MM.1S (cell line): ENCODE measurements at regions not wholly inside any gene's neighbourhood (a gene's known extent, or its start where the extent isn't known, plus 50 kb on each side); places are given as distances from the start of the nearest gene placed in this dataset.
A peak's percentile ranks its signal among the peaks of the same experiment; 100 is the strongest.

Experiments used
- DNase-seq: peaks from one replicate; pipeline ENCODE4 v3.0.0-alpha.2; 2015
- H2AFZ ChIP-seq: fragments of 300-600 bp; sonication (generic); 2 replicates; pipeline ENCODE4 v1.6.0; 2016; ENCODE audit warnings: antibody characterized with exemption, low read length
- H3F3A ChIP-seq: fragments of 300-600 bp; sonication (generic); 2 replicates; pipeline ENCODE4 v1.6.1; 2016; ENCODE audit warnings: mild to moderate bottlenecking, antibody characterized with exemption, low read length, moderate library complexity, mixed read lengths; ENCODE audit not compliant: insufficient read depth
- H3K27ac ChIP-seq: fragments of 300-600 bp; sonication (generic); 2 replicates; pipeline ENCODE4 v1.5.1; 2016; ENCODE audit warnings: mild to moderate bottlenecking, low read length
- H3K27me3 ChIP-seq: fragments of 300-600 bp; sonication (generic); replicated peaks from 2 replicates; pipeline ENCODE4 v1.6.0; 2016; ENCODE audit warnings: low read length; ENCODE audit not compliant: insufficient read depth
- H3K36me3 ChIP-seq: fragments of 300-600 bp; sonication (generic); replicated peaks from 2 replicates; pipeline ENCODE4 v1.6.1; 2016; ENCODE audit warnings: mild to moderate bottlenecking, low read length, mixed read lengths; ENCODE audit not compliant: insufficient read depth
- H3K4me1 ChIP-seq: fragments of 300-600 bp; sonication (generic); 2 replicates; pipeline ENCODE4 v1.6.1; 2016; ENCODE audit warnings: low read length, mixed read lengths
- H3K4me2 ChIP-seq: fragments of 300-600 bp; sonication (generic); 2 replicates; pipeline ENCODE4 v1.6.0; 2016; ENCODE audit warnings: low read depth, low read length
- H3K4me3 ChIP-seq: fragments of 300-600 bp; sonication (generic); 2 replicates; pipeline ENCODE4 v1.5.1; 2016; ENCODE audit warnings: low read length, mixed read lengths
- H3K79me2 ChIP-seq: fragments of 300-600 bp; sonication (generic); 2 replicates; pipeline ENCODE4 v1.6.1; 2016; ENCODE audit warnings: mixed run types, low read length, mixed read lengths
- H3K9ac ChIP-seq: fragments of 300-600 bp; sonication (generic); 2 replicates; pipeline ENCODE4 v1.6.1; 2016; ENCODE audit warnings: low read length, mixed read lengths
- H3K9me2 ChIP-seq: fragments of 300-600 bp; sonication (generic); replicated peaks from 2 replicates; pipeline ENCODE4 v1.6.1; 2016; ENCODE audit warnings: mild to moderate bottlenecking, low read length, mixed read lengths; ENCODE audit not compliant: insufficient read depth
- H3K9me3 ChIP-seq: fragments of 300-600 bp; sonication (generic); replicated peaks from 2 replicates; pipeline ENCODE4 v1.6.1; 2016; ENCODE audit warnings: mild to moderate bottlenecking, low read length, mixed read lengths; ENCODE audit not compliant: insufficient read depth
- H4K20me1 ChIP-seq: fragments of 300-600 bp; sonication (generic); 2 replicates; pipeline ENCODE4 v1.6.1; 2016; ENCODE audit warnings: mild to moderate bottlenecking, low read length, moderate library complexity, mixed read lengths; ENCODE audit not compliant: insufficient read depth
- EZH2 ChIP-seq: fragments of 300-600 bp; sonication (generic); optimal IDR thresholded peaks from 2 replicates; pipeline ENCODE3; 2017; ENCODE audit warnings: low read depth, mild to moderate bottlenecking, antibody characterized with exemption, low read length, mixed read lengths
- EZH2phosphoT487 ChIP-seq: fragments of 300-600 bp; sonication (generic); IDR thresholded peaks from 2 replicates; pipeline ENCODE4 v1.6.1; 2018; ENCODE audit warnings: antibody characterized with exemption, low read length
- TF ChIP-seq, protein P1 (sequence below): fragments of 300-600 bp; sonication (generic); IDR thresholded peaks from 2 replicates; pipeline ENCODE4 v1.5.1; 2016; ENCODE audit warnings: antibody characterized with exemption, low read length, mixed read lengths

DNA sequence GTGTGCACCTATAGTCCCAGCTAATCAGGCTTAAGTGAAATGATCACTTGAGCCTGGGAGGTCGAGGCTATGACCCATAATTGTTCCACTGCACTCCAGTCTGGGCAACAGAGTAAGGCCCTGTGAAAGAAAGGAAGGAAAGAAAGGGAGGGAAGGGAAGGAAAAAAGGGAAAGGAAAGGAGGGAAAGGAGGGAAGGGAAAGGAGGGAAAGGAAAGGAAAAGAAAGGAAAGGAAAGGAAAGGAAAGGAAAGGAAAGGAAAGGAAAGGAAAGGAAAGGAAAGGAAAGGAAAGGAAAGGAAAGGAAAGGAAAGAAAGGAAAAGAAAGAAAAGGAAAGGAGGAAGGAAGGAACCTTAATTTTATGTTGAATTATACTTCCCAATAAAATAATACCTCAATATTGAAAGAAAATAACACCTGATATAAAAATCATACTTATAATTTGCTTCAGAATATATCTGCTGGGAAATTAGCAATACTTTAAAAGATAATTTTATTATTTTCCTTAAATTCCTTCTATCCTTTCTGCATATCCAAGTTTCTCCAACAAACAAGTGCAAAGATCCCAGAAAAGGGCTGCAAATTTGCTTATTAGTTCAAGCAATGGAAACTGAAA is 177.3 kb downstream of the KLF12 start:
- no peak for DNase-seq
- Histone ChIP-seq H3K27ac (no peak overlapping the region), H3K9me2 (no peaks in the 10 kb centered on the region), H3K36me3 (no peaks in the 10 kb centered on the region), H2AFZ (no peak overlapping the region), H3K4me2 (no peak overlapping the region), H3K27me3 (no peaks in the 10 kb centered on the region), H3K9me3 (no peaks in the 10 kb centered on the region), H3K79me2 (peaks cover 45% of the 10 kb centered on the region), H3K4me3 (no peak overlapping the region), H3F3A (peaks cover 28% of the 10 kb centered on the region), H3K9ac (no peak overlapping the region), H3K4me1 (peaks cover 40% of the 10 kb centered on the region), H4K20me1 (no peaks in the 10 kb centered on the region)
- TF ChIP-seq, protein P1, sequence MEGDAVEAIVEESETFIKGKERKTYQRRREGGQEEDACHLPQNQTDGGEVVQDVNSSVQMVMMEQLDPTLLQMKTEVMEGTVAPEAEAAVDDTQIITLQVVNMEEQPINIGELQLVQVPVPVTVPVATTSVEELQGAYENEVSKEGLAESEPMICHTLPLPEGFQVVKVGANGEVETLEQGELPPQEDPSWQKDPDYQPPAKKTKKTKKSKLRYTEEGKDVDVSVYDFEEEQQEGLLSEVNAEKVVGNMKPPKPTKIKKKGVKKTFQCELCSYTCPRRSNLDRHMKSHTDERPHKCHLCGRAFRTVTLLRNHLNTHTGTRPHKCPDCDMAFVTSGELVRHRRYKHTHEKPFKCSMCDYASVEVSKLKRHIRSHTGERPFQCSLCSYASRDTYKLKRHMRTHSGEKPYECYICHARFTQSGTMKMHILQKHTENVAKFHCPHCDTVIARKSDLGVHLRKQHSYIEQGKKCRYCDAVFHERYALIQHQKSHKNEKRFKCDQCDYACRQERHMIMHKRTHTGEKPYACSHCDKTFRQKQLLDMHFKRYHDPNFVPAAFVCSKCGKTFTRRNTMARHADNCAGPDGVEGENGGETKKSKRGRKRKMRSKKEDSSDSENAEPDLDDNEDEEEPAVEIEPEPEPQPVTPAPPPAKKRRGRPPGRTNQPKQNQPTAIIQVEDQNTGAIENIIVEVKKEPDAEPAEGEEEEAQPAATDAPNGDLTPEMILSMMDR = no peak
- no peak for TF ChIP-seq EZH2
- TF ChIP-seq EZH2phosphoT487 = no peak

DNA sequence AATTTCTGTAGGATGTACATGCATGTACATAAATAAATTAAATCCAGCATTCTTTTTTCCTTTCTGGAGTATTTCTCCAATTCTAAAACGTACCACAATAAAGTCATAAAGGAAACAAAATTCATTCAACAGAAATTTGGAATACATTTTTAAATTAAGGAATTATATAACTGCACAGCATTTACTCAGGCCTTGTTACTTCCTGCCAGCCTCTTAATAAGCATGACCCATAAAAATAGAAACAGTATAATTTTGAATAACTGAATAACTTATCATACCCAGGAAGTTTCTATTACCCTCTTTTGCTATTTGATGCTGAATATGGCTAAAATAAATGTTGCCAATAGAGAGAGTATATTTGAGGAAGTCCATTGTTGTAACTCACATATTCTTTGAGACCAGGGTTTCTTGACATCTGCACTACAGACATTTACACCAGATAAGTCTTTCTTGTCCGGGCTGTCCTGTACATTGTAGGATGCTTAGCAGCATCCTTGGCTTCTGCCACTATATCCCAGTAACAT is 178.2 kb downstream of the KLF12 start:
- TF ChIP-seq EZH2phosphoT487 = no peak
- TF ChIP-seq, protein P1 = no peak
- TF ChIP-seq EZH2 = no peak
- no peak overlapping the region for H3K4me3 ChIP-seq
- no peak overlapping the region for H3K4me2 ChIP-seq
- H3K27ac ChIP-seq = no peak overlapping the region
- no peaks in the 10 kb centered on the region for H3K36me3 ChIP-seq
- H2AFZ ChIP-seq = no peak overlapping the region
- H3K27me3 ChIP-seq = no peaks in the 10 kb centered on the region
- peaks cover 45% of the 10 kb centered on the region for H3K79me2 ChIP-seq
- H3K9ac ChIP-seq = no peak overlapping the region
- H3K4me1 ChIP-seq = peaks cover 34% of the 10 kb centered on the region
- H3K9me3 ChIP-seq = no peaks in the 10 kb centered on the region
- no peak for DNase-seq
- H4K20me1 ChIP-seq = no peaks in the 10 kb centered on the region
- H3F3A ChIP-seq = peaks cover 19% of the 10 kb centered on the region
- H3K9me2 ChIP-seq = no peaks in the 10 kb centered on the region

DNA sequence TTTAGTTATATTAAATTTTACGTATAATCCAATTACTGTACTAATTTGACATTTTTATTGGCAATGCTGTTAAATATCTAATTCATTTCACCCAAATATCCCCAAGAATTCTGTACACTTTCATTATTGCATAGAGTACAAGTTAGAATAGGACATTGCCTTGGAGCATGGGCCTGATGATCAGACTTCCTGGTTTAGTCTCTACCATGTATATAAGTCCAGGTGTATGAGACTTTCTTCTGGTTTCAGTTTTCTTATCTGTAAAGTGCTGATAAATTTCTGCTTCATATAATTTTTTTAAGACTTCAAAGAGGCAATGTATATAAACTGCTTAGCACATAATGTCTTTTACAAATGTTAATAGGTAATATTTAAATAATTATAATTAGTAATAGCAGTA is 179.4 kb downstream of the KLF12 start:
- Histone ChIP-seq H3K9me2 (no peaks in the 10 kb centered on the region), H3F3A (peaks cover 11% of the 10 kb centered on the region; the same call in 1 of the 2 replicates), H3K36me3 (no peaks in the 10 kb centered on the region), H3K9ac (no peak overlapping the region), H3K9me3 (no peaks in the 10 kb centered on the region), H3K27me3 (no peaks in the 10 kb centered on the region), H3K4me3 (no peak overlapping the region), H3K4me1 (peaks cover 44% of the 10 kb centered on the region), H3K27ac (no peak overlapping the region), H3K4me2 (peak overlapping the region; percentile 24), H4K20me1 (no peaks in the 10 kb centered on the region), H2AFZ (no peak overlapping the region), H3K79me2 (peaks cover 51% of the 10 kb centered on the region)
- no peak for TF ChIP-seq EZH2
- DNase-seq = peak; percentile 71

DNA sequence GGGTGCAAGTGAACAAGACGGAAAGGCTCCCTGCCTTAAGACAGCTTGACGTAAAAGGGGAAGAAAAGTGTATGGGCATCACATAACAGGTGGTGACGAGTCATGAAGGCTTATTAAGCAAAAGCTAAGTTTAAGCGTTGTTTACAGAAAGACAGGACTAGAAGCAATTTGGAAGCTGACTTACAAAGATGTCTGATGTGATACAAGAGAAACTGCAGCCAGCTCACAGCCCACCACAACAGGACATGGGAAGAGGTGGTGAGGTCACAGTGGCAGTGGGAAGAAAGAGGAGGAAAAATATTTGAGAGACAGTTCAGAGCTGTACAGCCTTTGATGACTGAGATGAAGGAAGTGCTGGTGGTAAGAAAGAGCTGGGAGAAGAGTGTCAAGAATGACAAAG is 181.6 kb downstream of the KLF12 start:
- no peak overlapping the region for H3K4me3 ChIP-seq
- TF ChIP-seq EZH2phosphoT487 (no peak), EZH2 (no peak)
- TF ChIP-seq, protein P1 = no peak
- H3F3A ChIP-seq = peaks cover 11% of the 10 kb centered on the region; the same call in 1 of the 2 replicates
- no peak overlapping the region for H3K27ac ChIP-seq
- H3K9me3 ChIP-seq = no peaks in the 10 kb centered on the region
- no peak for DNase-seq
- H3K4me2 ChIP-seq = no peak overlapping the region
- H3K36me3 ChIP-seq = no peaks in the 10 kb centered on the region
- no peaks in the 10 kb centered on the region for H3K27me3 ChIP-seq
- peaks cover 52% of the 10 kb centered on the region for H3K79me2 ChIP-seq
- H3K4me1 ChIP-seq = peaks cover 56% of the 10 kb centered on the region
- no peak overlapping the region for H2AFZ ChIP-seq
- no peak overlapping the region for H3K9ac ChIP-seq
- H3K9me2 ChIP-seq = no peaks in the 10 kb centered on the region
- H4K20me1 ChIP-seq = no peaks in the 10 kb centered on the region
